IMR-90 (cell line): ENCODE measurements at regions not wholly inside any gene's neighbourhood (a gene's known extent, or its start where the extent isn't known, plus 50 kb on each side); places are given as distances from the start of the nearest gene placed in this dataset.

Source experiments
- FOS ChIP-seq: fragments of 150-350 bp; IDR thresholded peaks from 2 replicates; pipeline ENCODE4 v1.6.1; 2016; ENCODE audit warnings: low read depth, low read length
- MAFK ChIP-seq: IDR thresholded peaks from 2 replicates; pipeline ENCODE4 v1.6.1; 2012; ENCODE audit warnings: low read depth, low read length, improper control_type of control experiment
- POLR2A ChIP-seq: IDR thresholded peaks from 2 replicates; pipeline ENCODE4 v1.6.1; 2012; ENCODE audit warnings: mild to moderate bottlenecking, low read depth, low read length
- RCOR1 ChIP-seq: IDR thresholded peaks from 2 replicates; pipeline ENCODE4 v1.6.1; 2012; ENCODE audit warnings: mild to moderate bottlenecking, low read length, improper control_type of control experiment; ENCODE audit not compliant: insufficient replicate concordance
- RFX5 ChIP-seq: IDR thresholded peaks from 2 replicates; pipeline ENCODE4 v1.8.0; 2012; ENCODE audit warnings: low read depth, mild to moderate bottlenecking, low read length, moderate library complexity
- TF ChIP-seq, protein P1 (sequence below): conservative IDR thresholded peaks from 2 replicates; pipeline ENCODE4 v1.5.1; 2012; ENCODE audit warnings: mild to moderate bottlenecking, low read depth, low read length, improper control_type of control experiment
- TF ChIP-seq, protein P2 (sequence below): fragments of 150-350 bp; IDR thresholded peaks from 2 replicates; pipeline ENCODE4 v1.6.1; 2017; ENCODE audit warnings: mild to moderate bottlenecking, antibody characterized with exemption, low read length, low read depth
- TF ChIP-seq, protein P3 (sequence below): fragments of 150-350 bp; IDR thresholded peaks from 2 replicates; pipeline ENCODE4 v1.6.1; 2016; ENCODE audit warnings: low read depth, mild to moderate bottlenecking, low read length, moderate library complexity, borderline replicate concordance

DNA sequence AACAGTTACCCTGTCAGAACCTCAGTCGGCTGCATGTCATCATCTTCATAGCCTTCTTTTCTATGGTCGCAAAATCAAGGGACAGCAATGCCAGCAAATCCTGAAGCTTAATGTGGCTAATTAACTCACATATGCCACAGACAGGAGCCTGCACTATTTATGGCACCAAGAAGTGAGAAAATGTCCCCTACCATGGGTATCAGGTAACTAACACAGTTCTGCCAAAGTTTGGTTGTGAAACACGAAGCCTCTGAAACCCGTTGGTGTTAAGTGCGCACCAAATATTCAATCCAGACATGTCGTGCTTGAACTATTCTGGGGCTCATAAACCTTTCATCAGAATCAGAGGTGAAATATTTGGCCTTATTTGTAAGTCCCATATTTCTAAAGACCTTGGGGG, 63.3 kb downstream of the EVX1 start:
- TF ChIP-seq, protein P1, sequence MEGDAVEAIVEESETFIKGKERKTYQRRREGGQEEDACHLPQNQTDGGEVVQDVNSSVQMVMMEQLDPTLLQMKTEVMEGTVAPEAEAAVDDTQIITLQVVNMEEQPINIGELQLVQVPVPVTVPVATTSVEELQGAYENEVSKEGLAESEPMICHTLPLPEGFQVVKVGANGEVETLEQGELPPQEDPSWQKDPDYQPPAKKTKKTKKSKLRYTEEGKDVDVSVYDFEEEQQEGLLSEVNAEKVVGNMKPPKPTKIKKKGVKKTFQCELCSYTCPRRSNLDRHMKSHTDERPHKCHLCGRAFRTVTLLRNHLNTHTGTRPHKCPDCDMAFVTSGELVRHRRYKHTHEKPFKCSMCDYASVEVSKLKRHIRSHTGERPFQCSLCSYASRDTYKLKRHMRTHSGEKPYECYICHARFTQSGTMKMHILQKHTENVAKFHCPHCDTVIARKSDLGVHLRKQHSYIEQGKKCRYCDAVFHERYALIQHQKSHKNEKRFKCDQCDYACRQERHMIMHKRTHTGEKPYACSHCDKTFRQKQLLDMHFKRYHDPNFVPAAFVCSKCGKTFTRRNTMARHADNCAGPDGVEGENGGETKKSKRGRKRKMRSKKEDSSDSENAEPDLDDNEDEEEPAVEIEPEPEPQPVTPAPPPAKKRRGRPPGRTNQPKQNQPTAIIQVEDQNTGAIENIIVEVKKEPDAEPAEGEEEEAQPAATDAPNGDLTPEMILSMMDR: no peak
- TF ChIP-seq FOS: no peak
- TF ChIP-seq RCOR1: no peak
- TF ChIP-seq, protein P2, sequence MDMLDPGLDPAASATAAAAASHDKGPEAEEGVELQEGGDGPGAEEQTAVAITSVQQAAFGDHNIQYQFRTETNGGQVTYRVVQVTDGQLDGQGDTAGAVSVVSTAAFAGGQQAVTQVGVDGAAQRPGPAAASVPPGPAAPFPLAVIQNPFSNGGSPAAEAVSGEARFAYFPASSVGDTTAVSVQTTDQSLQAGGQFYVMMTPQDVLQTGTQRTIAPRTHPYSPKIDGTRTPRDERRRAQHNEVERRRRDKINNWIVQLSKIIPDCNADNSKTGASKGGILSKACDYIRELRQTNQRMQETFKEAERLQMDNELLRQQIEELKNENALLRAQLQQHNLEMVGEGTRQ: no peak
- no peak for TF ChIP-seq RFX5
- TF ChIP-seq POLR2A: no peak
- no peak for TF ChIP-seq MAFK
- TF ChIP-seq, protein P3, sequence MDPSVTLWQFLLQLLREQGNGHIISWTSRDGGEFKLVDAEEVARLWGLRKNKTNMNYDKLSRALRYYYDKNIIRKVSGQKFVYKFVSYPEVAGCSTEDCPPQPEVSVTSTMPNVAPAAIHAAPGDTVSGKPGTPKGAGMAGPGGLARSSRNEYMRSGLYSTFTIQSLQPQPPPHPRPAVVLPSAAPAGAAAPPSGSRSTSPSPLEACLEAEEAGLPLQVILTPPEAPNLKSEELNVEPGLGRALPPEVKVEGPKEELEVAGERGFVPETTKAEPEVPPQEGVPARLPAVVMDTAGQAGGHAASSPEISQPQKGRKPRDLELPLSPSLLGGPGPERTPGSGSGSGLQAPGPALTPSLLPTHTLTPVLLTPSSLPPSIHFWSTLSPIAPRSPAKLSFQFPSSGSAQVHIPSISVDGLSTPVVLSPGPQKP: no peak
